A204.1 (cell line): ENCODE measurements at regions not wholly inside any gene's neighbourhood (a gene's known extent, or its start where the extent isn't known, plus 50 kb on each side); places are given as distances from the start of the nearest gene placed in this dataset.

Experiments used
- FAIRE-seq: peaks from 2 replicates; lab custom pipeline; 2012; peaks lifted over from hg19 to GRCh38; lab: Jason Lieb, UNC

- no peak for FAIRE-seq
These were observed 383.0 kb downstream of the LRIG3 start for GRCh38 chr12:58537278-58537677.

DNA sequence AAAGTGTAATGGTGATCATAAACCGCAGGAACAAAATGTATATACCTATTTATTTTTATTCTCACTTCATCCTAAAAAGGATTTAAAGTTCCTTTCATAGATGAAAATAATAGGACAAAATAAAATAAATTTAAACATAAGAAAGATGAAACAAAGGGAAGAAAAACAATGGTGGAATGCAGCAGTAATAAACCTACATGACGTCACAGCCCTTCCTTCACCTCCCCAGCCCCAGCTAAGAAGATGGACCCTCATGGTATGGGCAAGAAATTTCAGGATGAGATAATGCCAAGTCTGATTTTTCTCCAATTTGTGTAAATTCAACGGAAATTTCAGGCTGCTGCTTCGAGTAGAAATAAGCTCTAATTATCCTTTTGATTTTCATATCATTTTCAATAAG is 381.0 kb downstream of the LRIG3 start:
- FAIRE-seq: no peak

DNA sequence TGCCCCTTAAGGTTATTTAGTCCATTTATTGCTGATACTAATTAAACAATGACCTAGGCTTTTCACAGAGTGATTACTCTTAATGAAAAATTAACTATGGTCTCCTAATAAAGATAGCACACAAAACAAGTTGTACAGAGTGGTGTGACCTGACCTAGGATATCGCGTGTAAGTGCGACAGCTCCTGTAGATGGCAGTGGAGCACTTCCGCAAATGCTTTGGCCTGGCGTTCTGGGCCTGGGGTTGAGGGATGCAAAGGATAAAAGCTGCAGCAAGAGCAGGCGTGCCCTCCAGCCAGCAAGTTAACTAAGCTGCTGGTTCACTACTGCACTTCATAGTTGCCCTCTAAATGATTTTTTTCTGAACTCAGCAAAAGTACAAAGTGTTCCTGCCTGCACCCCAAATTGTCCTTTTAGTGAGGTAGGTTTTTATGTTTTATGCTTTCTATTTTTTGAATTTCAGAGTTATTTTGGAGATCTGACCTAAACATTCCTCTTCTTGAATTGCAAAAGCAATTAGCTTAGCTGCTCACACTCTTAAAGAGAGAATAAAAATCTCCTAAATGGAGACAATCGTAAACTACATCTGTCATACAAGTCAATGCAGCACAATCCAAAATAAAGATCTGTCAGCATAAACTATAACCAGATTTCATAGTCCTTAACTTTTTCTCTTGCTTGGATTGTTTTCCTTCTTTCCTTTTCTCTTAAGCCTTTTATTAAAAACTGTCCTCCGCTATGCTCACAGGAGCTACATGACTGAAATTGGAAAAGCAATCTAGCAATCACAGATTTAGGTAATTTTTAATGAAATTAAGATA is 379.6 kb downstream of the LRIG3 start:
- FAIRE-seq: peak; percentile 49

DNA sequence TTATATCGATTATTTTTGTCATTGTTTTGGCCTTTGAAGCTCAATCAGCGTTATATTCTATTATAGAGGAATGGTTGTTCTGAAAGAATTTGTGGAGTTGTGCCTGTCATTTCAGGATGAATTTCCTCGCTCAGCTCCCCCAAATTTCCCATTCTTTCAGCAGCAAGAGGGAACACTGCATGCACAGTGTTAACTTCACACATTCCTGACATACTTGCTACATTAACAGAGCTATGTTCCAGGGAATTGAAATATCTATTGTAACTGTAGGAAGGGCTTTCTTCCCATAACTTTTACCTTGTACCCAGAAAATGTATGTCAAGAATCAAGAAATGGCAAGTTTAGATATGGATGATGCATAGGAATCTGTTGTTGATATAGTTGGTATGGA is 379.0 kb downstream of the LRIG3 start:
- FAIRE-seq: no peak

- FAIRE-seq: no peak
These were observed 376.0 kb downstream of the LRIG3 start for GRCh38 chr12:58544281-58544680.

DNA sequence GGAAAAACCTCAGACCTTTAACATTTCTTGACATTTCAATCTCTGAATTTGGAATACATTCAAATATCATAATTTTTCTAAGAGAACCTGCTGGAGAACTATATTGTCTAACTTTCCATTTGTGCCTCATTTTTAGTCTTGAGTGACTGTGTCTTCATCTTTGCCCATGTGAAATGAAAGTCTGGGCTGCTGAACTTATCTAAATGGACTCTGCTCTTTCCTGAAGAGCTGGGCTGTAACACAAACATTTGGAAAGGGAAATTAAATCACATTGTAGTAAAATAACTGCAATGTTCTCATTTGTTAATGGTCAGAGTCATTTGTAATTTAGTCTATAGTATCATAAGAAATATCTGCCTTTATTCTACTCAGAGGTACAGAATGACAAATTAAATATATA is 373.1 kb downstream of the LRIG3 start:
- no peak for FAIRE-seq

GRCh38 chr12:58548801-58549200 is 371.5 kb downstream of the LRIG3 start:
- FAIRE-seq: no peak

GRCh38 chr12:58554522-58555157 is 365.7 kb downstream of the LRIG3 start:
- FAIRE-seq: no peak

DNA sequence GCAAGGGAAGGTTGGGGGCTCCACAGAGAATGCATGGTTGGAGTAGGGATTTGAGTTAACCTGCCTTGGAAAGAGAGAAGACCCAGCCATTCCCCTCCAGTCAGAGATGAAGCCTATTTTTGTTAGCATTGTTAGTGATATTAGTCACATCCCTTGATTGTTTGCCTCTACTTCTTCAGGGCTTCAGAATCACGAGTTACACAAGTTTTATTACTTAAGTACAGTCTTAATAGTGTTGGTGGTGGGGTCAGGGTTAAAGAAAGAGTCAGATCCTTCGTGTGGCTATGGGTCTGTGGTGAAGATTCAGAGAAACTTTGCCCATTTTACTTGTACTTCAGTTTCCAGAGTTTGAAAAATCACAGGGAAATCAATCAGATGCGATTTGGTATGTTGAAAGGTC is 363.1 kb downstream of the LRIG3 start:
- FAIRE-seq: no peak

- FAIRE-seq: no peak
These were observed 362.6 kb downstream of the LRIG3 start for GRCh38 chr12:58557661-58558060.

- FAIRE-seq: no peak
These were observed 356.7 kb downstream of the LRIG3 start for GRCh38 chr12:58563621-58564020.

DNA sequence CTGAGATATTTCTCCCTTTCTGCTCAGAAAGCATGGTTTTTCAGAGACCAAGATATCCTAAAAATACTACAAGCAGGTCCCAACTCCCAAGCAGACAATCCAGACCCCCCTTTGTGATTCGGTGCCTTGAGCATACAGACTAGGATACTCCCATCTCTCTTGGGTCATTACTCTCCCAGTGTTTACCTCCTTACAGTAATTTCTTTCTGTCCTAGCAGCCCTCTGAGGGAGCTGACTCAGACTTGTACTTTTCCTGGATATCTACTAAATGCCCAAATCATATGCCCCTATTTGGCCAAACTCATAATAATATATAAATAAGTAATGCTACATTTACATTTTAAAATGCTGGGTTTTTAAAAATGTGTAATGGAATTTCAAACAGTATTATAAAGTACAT is 355.6 kb downstream of the LRIG3 start:
- FAIRE-seq: no peak

GRCh38 chr12:58566599-58566998 is 353.7 kb downstream of the LRIG3 start:
- no peak for FAIRE-seq

DNA sequence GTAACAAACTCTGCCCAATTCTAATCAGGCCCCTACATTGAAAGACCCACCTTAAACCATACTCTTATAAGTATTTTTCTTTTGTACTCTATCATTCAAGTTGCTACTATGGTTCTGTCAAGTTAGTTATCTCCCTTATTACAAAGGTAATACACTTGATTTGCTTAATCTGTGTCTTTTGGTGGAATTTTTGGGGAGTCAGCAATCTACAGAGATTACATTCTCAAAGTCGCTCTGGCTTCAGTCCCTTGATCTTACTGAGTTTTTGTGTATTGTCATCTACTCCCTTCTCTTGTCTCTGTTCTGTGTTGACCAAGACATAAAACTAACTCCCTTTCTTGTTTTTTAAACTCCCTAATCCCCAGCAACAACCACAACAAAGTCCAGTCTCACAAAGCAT is 353.1 kb downstream of the LRIG3 start:
- FAIRE-seq: no peak

- FAIRE-seq: no peak
These were observed 349.9 kb downstream of the LRIG3 start for GRCh38 chr12:58570411-58570810.

- FAIRE-seq: no peak
These were observed 345.0 kb downstream of the LRIG3 start for GRCh38 chr12:58575256-58575655.

DNA sequence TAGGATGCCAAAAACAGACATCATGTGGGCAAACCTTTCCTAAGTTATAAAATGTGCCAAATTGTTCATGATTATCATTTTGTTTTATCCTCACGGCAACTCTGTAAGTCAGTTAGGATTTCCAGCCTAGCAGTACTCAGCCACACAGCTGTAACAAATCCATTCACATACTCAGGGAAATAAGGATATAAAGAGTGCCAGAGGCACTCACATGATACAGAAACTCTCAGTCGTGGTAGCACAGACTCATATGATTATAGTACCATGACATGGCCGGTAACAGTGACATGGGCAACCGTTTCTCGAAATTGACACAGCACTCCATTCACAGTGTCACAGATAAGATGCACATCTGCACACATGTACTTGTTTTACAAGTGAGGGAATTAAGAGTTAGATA is 344.2 kb downstream of the LRIG3 start:
- FAIRE-seq: no peak

- FAIRE-seq: no peak
These were observed 343.4 kb downstream of the LRIG3 start for GRCh38 chr12:58576916-58577315.

DNA sequence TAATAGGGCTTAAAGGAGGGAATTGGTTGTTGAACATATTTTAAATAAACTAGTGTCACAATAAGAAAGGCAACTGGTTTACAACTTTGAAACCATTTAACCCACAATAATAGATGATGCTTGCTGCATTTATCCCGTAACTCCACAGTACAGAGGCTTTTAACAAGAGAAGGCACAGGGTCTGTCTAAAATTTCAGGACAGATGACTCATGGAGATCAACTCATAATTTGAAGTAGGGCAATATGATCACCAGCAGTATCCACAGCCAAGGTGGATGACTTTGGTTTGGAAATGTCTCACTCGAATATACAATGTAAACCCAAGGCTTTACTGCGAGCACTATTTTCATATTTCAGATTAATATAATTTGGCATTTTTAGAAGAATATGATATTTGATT is 340.2 kb downstream of the LRIG3 start:
- FAIRE-seq: no peak

GRCh38 chr12:58583529-58583928 is 336.8 kb downstream of the LRIG3 start:
- no peak for FAIRE-seq

DNA sequence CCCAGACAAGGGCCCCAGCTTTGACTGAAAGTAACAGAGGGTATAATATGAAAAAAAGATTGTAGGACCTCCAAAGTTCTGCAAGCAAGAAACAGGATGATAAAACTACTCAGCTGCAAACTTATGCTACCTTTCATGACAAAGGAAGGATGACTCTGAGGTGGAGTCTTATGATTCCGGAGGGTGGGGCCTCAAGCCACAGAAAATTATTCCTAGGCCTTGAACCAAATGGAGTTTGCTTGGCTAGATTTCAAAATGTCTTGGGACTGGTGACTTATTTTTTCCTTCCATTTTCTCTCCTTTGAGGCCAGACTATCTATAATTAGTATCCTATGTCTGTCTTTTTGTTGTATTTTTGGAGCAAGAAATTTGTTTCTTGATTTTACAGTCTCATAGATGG is 336.4 kb downstream of the LRIG3 start:
- no peak for FAIRE-seq

DNA sequence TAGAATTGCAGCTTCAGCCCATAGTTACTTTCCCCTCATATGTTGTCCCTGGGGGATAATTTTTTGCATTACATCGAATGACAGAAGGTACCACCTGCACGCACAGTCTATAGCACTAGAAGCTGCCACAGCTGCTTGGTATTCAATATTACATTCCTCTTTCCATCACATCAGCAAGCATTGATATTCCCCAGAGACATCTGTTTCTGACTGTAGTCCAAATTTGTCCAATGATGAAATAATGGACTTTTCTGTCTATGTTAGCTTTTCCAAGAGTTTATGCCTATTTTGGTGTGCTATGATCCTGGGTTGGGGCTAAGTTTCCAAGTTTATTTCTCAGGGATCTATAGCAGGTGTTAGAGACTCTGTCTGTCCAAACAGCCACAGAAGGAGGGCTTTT is 335.4 kb downstream of the LRIG3 start:
- FAIRE-seq: no peak

DNA sequence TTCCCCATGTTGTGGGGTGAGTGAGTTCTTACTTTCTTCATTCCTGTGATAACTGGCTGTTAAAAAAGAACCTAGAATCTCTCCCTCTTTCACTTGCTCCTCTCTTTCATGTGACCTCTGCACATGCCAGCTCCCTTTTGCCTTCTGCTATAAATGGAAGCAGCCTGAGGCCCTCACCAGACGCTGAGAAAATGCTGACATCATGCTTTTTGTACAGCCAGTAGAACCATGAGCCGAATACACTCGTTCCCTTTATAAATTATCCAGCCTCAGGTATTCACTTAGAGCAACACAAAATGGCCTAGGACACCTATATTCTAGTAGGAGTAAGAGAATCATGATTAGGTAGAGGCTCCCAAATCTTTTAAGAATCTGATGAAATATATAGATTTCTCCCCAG is 333.5 kb downstream of the LRIG3 start:
- FAIRE-seq: no peak

- no peak for FAIRE-seq
These were observed 331.5 kb downstream of the LRIG3 start for GRCh38 chr12:58588770-58589169.
